HepG2 (cell line): ENCODE measurements at regions not wholly inside any gene's neighbourhood (a gene's known extent, or its start where the extent isn't known, plus 50 kb on each side); places are given as distances from the start of the nearest gene placed in this dataset.

ENCODE experiments used
- ATAC-seq: fragments of 200-7000 bp; cut with Tn5 transposase; 3 replicates; pipeline ENCODE4 v1.9.1; 2020; ENCODE audit warnings: mild to moderate bottlenecking, moderate library complexity
- BruUV-seq: library from RNA; stranded (reverse); fragments of 400-500 nt; replicated peaks from 2 replicates; lab custom pipeline; 2021; lab: Mats Ljungman, UMichigan
- CTCF ChIA-PET: fragments of 300-600 bp; formaldehyde crosslinking; extraction: SDS; loops from one replicate; lab custom pipeline; 2021; ENCODE audit warnings: low total read pairs, inconsistent platforms, low intra/inter-chr PET ratio; lab: Yijun Ruan, JAX
- POLR2A ChIA-PET: fragments of 350-600 bp; sonication (Branson Sonifier 250); formaldehyde crosslinking; loops from one replicate; lab custom pipeline; 2020; ENCODE audit warnings: antibody characterized with exemption, inconsistent platforms; lab: Yijun Ruan, JAX
- DNase-seq: peaks from one replicate; pipeline ENCODE4 v3.0.0-alpha.2; 2015; ENCODE audit warnings: low spot score
- FAIRE-seq: peaks from 3 replicates; lab custom pipeline; 2011; peaks lifted over from hg19 to GRCh38; lab: Jason Lieb, UNC
- H2AFZ ChIP-seq: one replicate; pipeline ENCODE4 v1.6.1; 2011; ENCODE audit warnings: low read length, inconsistent platforms
- H3K27ac ChIP-seq: fragments of 300-600 bp; 3 replicates; pipeline ENCODE4 v1.8.0; 2011; ENCODE audit warnings: mixed run types, mild to moderate bottlenecking, mixed read lengths, low read length, inconsistent platforms; ENCODE audit not compliant: insufficient read depth; ENCODE audit errors: extremely low read length
- H3K27me3 ChIP-seq, 2 experiments: fragments of 200-600 bp in 1 of 2; 2 replicates in 1 of 2; 3 replicates in 1 of 2; pipeline versions ENCODE4 v1.6.0 to v1.8.0; 2011; ENCODE audit warnings: low read length in 2 of 2, mild to moderate bottlenecking in 2 of 2, moderate library complexity in 2 of 2, inconsistent platforms in 1 of 2; ENCODE audit not compliant: insufficient read depth in 2 of 2, control insufficient read depth in 1 of 2
- H3K36me3 ChIP-seq, 2 experiments: fragments of 200-600 bp in 1 of 2; replicated peaks in 1 of 2; 2 replicates in 1 of 2; 3 replicates in 1 of 2; pipeline versions ENCODE4 v1.5.1 to v1.8.0; 2011; ENCODE audit warnings: low read length in 2 of 2, inconsistent platforms in 1 of 2; ENCODE audit not compliant: insufficient read depth in 2 of 2, control insufficient read depth in 1 of 2
- H3K4me1 ChIP-seq: 2 replicates; pipeline ENCODE4 v1.5.1; 2012; ENCODE audit warnings: low read length, inconsistent platforms; ENCODE audit not compliant: insufficient read depth
- H3K4me2 ChIP-seq: 2 replicates; pipeline ENCODE4 v1.6.0; 2011; ENCODE audit warnings: low read depth, low read length, inconsistent platforms
- H3K4me3 ChIP-seq, 3 experiments: fragments of 200-600 bp in 1 of 3; sonication (generic), shearing (Covaris generic) in 1 of 3; replicated peaks in 1 of 3; 2 replicates each; pipeline ENCODE4 v1.5.1; 2011 to 2016; ENCODE audit warnings: low read length in 3 of 3, inconsistent platforms in 2 of 3, low read depth in 2 of 3, mild to moderate bottlenecking in 2 of 3, control low read depth in 1 of 3, mixed read lengths in 1 of 3; ENCODE audit not compliant: insufficient read depth in 1 of 3
- H3K79me2 ChIP-seq: one replicate; pipeline ENCODE4 v1.6.1; 2011; ENCODE audit warnings: low read length, inconsistent platforms; ENCODE audit not compliant: insufficient read depth
- H3K9ac ChIP-seq: 2 replicates; pipeline ENCODE4 v1.6.0; 2011; ENCODE audit warnings: mild to moderate bottlenecking, low read depth, low read length, inconsistent platforms; ENCODE audit not compliant: insufficient read depth
- H3K9me3 ChIP-seq: 2 replicates; pipeline ENCODE4 v1.5.1; 2012; ENCODE audit warnings: mild to moderate bottlenecking, low read length
- H4K20me1 ChIP-seq: 2 replicates; pipeline ENCODE4 v1.6.0; 2011; ENCODE audit warnings: inconsistent platforms, mild to moderate bottlenecking, low read length, moderate library complexity; ENCODE audit not compliant: insufficient read depth
- FOXK2 ChIP-seq: fragments of 450-650 bp; IDR thresholded peaks from 2 replicates; pipeline ENCODE4 v1.6.1; 2016
- HNRNPLL ChIP-seq: fragments of 200-400 bp; formaldehyde crosslinking; IDR thresholded peaks from 2 replicates; pipeline ENCODE4 v1.6.1; 2017; ENCODE audit warnings: mild to moderate bottlenecking, low read depth, low read length; ENCODE audit not compliant: poor library complexity, severe bottlenecking
- KLF12 ChIP-seq: sonication (generic); formaldehyde crosslinking; IDR thresholded peaks from 2 replicates; pipeline ENCODE4 v1.4.0; 2020; ENCODE audit warnings: missing genetic modification reagents, borderline replicate concordance
- LCORL ChIP-seq, 2 experiments: fragments of 450-650 bp in 1 of 2; sonication (generic) in 1 of 2; formaldehyde crosslinking in 1 of 2; IDR thresholded peaks; 2 replicates each; pipeline versions ENCODE4 v1.5.0 to v1.6.1; 2017 to 2020; ENCODE audit warnings: antibody characterized with exemption in 1 of 2, missing genetic modification reagents in 1 of 2
- NCOA2 ChIP-seq: sonication (generic); formaldehyde crosslinking; IDR thresholded peaks from 2 replicates; pipeline ENCODE4 v1.8.0; 2022; ENCODE audit warnings: inconsistent platforms
- NFE2L1 ChIP-seq: sonication (generic); formaldehyde crosslinking; IDR thresholded peaks from 2 replicates; pipeline ENCODE4 v1.4.0; 2020; ENCODE audit warnings: missing genetic modification reagents, mild to moderate bottlenecking, borderline replicate concordance
- POLR2A ChIP-seq, 2 experiments: IDR thresholded peaks; 2 replicates each; pipeline ENCODE4 v1.6.1; 2011; ENCODE audit warnings: low read depth in 2 of 2, low read length in 2 of 2, mild to moderate bottlenecking in 1 of 2, moderate library complexity in 1 of 2; ENCODE audit not compliant: insufficient read depth in 1 of 2
- TCF7L2 ChIP-seq: IDR thresholded peaks from 2 replicates; pipeline ENCODE4 v1.6.1; 2011; ENCODE audit warnings: mild to moderate bottlenecking, low read depth, low read length, moderate library complexity
- ZBTB7B ChIP-seq: sonication (generic); formaldehyde crosslinking; IDR thresholded peaks from 2 replicates; pipeline ENCODE4 v1.4.0; 2020; ENCODE audit warnings: missing genetic modification reagents
- ZFAT ChIP-seq: sonication (generic); formaldehyde crosslinking; conservative IDR thresholded peaks from 2 replicates; pipeline ENCODE4 v1.8.1; 2023; ENCODE audit warnings: missing genetic modification reagents, inconsistent platforms
- ZNF3 ChIP-seq: IDR thresholded peaks from 2 replicates; pipeline ENCODE4 v1.7.0; 2017; ENCODE audit warnings: inconsistent platforms
- ZNF567 ChIP-seq: sonication (generic); formaldehyde crosslinking; IDR thresholded peaks from 2 replicates; pipeline ENCODE4 v1.8.1; 2023; ENCODE audit warnings: mild to moderate bottlenecking, missing genetic modification reagents, borderline replicate concordance
- in situ Hi-C: cut with HindIII; loops from 2 replicates; pipeline ENCODE4 v1.10.0; 2017; ENCODE audit warnings: low pct_unique_long_range_greater_than_20kb; ENCODE audit not compliant: extremely low pct_ligation_motif_present
- intact Hi-C: fragments of 100-400 bp; cut with micrococcal nuclease; formaldehyde crosslinking; loops from one replicate; pipeline ENCODE4 v1.10.0; 2022; ENCODE audit not compliant: unreplicated experiment
- TF ChIP-seq, protein P1 (sequence below): sonication (generic); formaldehyde crosslinking; IDR thresholded peaks from 2 replicates; pipeline ENCODE4 v1.4.0; 2020; ENCODE audit warnings: missing genetic modification reagents
- TF ChIP-seq, protein P2 (sequence below): sonication (generic); formaldehyde crosslinking; conservative IDR thresholded peaks from 2 replicates; pipeline ENCODE4 v1.8.0; 2022; ENCODE audit warnings: mild to moderate bottlenecking, moderate library complexity, missing genetic modification reagents

DNA sequence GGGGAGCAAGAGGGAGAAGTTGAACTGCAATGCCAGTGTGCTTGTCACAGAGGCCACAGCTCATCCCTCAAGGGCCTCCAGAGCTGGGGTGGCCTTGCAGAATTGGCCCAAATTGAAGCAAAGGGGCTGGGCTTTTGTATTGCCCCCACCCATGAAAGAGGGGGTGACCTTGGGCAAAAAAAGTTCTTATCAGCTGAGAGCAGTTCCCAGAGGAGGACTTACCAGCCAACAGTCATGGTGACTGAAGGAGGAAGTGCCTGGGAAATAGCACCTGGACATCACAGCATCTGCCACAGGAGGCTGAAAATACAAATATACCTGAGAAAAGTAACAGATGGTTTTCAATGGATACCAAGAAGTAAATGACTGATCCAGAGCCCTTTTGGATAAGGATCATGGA lies 262.4 kb downstream of the MID1IP1 start:
- POLR2A ChIA-PET: no interaction called here
- FAIRE-seq: no peak

More for the DNA sequence above, 262.4 kb downstream of the MID1IP1 start:
- Histone ChIP-seq H3K79me2 (no peaks in the 10 kb centered on the region), H3K4me2 (no peak overlapping the region), H4K20me1 (no peaks in the 10 kb centered on the region), H3K27ac (no peak overlapping the region), H3K4me1 (0 out of 2 replicates have a peak, but pooled peaks cover 3% of the 10 kb centered on the region), H3K9ac (no peak overlapping the region), H3K27me3 (no peaks in the 10 kb centered on the region), H3K9me3 (no peaks in the 10 kb centered on the region), H3K36me3 (no peaks in the 10 kb centered on the region), H3K4me3 (no peak overlapping the region), H2AFZ (no peak overlapping the region)
- no TSS peak for BruUV-seq
- intact Hi-C loops: no loop called here
- in situ Hi-C loops: no loop called here
- no peak for TF ChIP-seq KLF12 (CRISPR knock-in tag)
- TF ChIP-seq POLR2A (IDR thresholded peaks at IDR 0.05; ENCODE audit: insufficient read depth in 1 of 2, low read depth in 2 of 2, low read length in 2 of 2): no peak
- TF ChIP-seq ZNF567 (CRISPR knock-in tag): no peak
- no peak for TF ChIP-seq NCOA2 (CRISPR knock-in tag)
- TF ChIP-seq ZBTB7B: no peak
- TF ChIP-seq ZNF3 (CRISPR knock-in tag): no peak
- TF ChIP-seq, protein P1, sequence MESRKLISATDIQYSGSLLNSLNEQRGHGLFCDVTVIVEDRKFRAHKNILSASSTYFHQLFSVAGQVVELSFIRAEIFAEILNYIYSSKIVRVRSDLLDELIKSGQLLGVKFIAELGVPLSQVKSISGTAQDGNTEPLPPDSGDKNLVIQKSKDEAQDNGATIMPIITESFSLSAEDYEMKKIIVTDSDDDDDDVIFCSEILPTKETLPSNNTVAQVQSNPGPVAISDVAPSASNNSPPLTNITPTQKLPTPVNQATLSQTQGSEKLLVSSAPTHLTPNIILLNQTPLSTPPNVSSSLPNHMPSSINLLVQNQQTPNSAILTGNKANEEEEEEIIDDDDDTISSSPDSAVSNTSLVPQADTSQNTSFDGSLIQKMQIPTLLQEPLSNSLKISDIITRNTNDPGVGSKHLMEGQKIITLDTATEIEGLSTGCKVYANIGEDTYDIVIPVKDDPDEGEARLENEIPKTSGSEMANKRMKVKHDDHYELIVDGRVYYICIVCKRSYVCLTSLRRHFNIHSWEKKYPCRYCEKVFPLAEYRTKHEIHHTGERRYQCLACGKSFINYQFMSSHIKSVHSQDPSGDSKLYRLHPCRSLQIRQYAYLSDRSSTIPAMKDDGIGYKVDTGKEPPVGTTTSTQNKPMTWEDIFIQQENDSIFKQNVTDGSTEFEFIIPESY (CRISPR knock-in tag): no peak
- no peak for TF ChIP-seq LCORL (IDR thresholded peaks at IDR 0.05)
- TF ChIP-seq LCORL (CRISPR knock-in tag; IDR thresholded peaks at IDR 0.05): no peak
- no peak for TF ChIP-seq NFE2L1 (CRISPR knock-in tag)
- no peak for TF ChIP-seq ZFAT
- no peak for TF ChIP-seq HNRNPLL
- no peak for TF ChIP-seq TCF7L2
- TF ChIP-seq FOXK2: no peak
- TF ChIP-seq, protein P2, sequence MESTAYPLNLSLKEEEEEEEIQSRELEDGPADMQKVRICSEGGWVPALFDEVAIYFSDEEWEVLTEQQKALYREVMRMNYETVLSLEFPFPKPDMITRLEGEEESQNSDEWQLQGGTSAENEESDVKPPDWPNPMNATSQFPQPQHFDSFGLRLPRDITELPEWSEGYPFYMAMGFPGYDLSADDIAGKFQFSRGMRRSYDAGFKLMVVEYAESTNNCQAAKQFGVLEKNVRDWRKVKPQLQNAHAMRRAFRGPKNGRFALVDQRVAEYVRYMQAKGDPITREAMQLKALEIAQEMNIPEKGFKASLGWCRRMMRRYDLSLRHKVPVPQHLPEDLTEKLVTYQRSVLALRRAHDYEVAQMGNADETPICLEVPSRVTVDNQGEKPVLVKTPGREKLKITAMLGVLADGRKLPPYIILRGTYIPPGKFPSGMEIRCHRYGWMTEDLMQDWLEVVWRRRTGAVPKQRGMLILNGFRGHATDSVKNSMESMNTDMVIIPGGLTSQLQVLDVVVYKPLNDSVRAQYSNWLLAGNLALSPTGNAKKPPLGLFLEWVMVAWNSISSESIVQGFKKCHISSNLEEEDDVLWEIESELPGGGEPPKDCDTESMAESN (CRISPR knock-in tag): no peak
- CTCF ChIA-PET: no interaction called here
- ATAC-seq: no peak
- no peak for DNase-seq
